HepG2 (cell line): ENCODE measurements at regions not wholly inside any gene's neighbourhood (a gene's known extent, or its start where the extent isn't known, plus 50 kb on each side); places are given as distances from the start of the nearest gene placed in this dataset.

Experiments
- ARID3A ChIP-seq: IDR thresholded peaks from 2 replicates; pipeline ENCODE4 v1.6.1; 2012; ENCODE audit warnings: low read depth, low read length, improper control_type of control experiment
- CBX1 ChIP-seq: IDR thresholded peaks from one replicate; pipeline ENCODE4 v1.6.1; 2016; ENCODE audit warnings: antibody characterized with exemption, low read depth
- FOXO4 ChIP-seq: sonication (generic); formaldehyde crosslinking; conservative IDR thresholded peaks from 2 replicates; pipeline ENCODE4 v1.8.1; 2023; ENCODE audit warnings: missing genetic modification reagents
- IRF2 ChIP-seq: IDR thresholded peaks from 2 replicates; pipeline ENCODE4 v1.6.1; 2018; ENCODE audit warnings: missing genetic modification reagents, missing compliant biosample characterization
- KLF6 ChIP-seq: IDR thresholded peaks from 2 replicates; pipeline ENCODE4 v1.8.0; 2016; ENCODE audit warnings: missing biosample characterization, missing genetic modification reagents
- MXD1 ChIP-seq: sonication (generic); formaldehyde crosslinking; IDR thresholded peaks from 2 replicates; pipeline ENCODE4 v1.4.0; 2020; ENCODE audit warnings: mild to moderate bottlenecking, missing genetic modification reagents
- MZF1 ChIP-seq: sonication (generic); formaldehyde crosslinking; IDR thresholded peaks from 2 replicates; pipeline ENCODE4 v1.8.1; 2023; ENCODE audit warnings: mild to moderate bottlenecking, missing genetic modification reagents, borderline replicate concordance
- SIN3B ChIP-seq: fragments of 150-350 bp; IDR thresholded peaks from 2 replicates; pipeline ENCODE4 v1.6.1; 2014; ENCODE audit warnings: low read length
- TBL1XR1 ChIP-seq: fragments of 150-350 bp; IDR thresholded peaks from 2 replicates; pipeline ENCODE4 v1.6.1; 2014; ENCODE audit warnings: borderline replicate concordance, low read length; ENCODE audit not compliant: partially characterized antibody
- TERF1 ChIP-seq: sonication (generic); formaldehyde crosslinking; IDR thresholded peaks from 2 replicates; pipeline ENCODE4 v1.8.0; 2022; ENCODE audit warnings: mild to moderate bottlenecking, missing genetic modification reagents, moderate library complexity
- THAP9 ChIP-seq: sonication (generic); formaldehyde crosslinking; IDR thresholded peaks from 2 replicates; pipeline ENCODE4; 2020; ENCODE audit warnings: missing genetic modification reagents, mild to moderate bottlenecking, borderline replicate concordance
- ZBTB20 ChIP-seq: sonication (generic); formaldehyde crosslinking; IDR thresholded peaks from 2 replicates; pipeline ENCODE4 v1.8.1; 2023; ENCODE audit warnings: missing genetic modification reagents, low read depth, mild to moderate bottlenecking, borderline replicate concordance
- ZBTB25 ChIP-seq: IDR thresholded peaks from 2 replicates; pipeline ENCODE4 v1.6.1; 2018; ENCODE audit warnings: missing genetic modification reagents
- ZNF274 ChIP-seq: sonication (generic); formaldehyde crosslinking; IDR thresholded peaks from 2 replicates; pipeline ENCODE4 v1.5.1; 2020; ENCODE audit warnings: mild to moderate bottlenecking, missing genetic modification reagents
- ZNF446 ChIP-seq: sonication (generic); formaldehyde crosslinking; IDR thresholded peaks from 2 replicates; pipeline ENCODE4 v1.5.0; 2020; ENCODE audit warnings: mild to moderate bottlenecking, missing genetic modification reagents
- ZNF543 ChIP-seq: sonication (generic); formaldehyde crosslinking; IDR thresholded peaks from 2 replicates; pipeline ENCODE4 v1.4.0; 2020; ENCODE audit warnings: mild to moderate bottlenecking, missing genetic modification reagents
- ZNF564 ChIP-seq: sonication (generic); formaldehyde crosslinking; IDR thresholded peaks from 2 replicates; pipeline ENCODE4 v1.8.1; 2023; ENCODE audit warnings: mild to moderate bottlenecking, missing genetic modification reagents
- ZNF652 ChIP-seq: IDR thresholded peaks from 2 replicates; pipeline ENCODE4 v1.6.1; 2016; ENCODE audit warnings: low read depth, borderline replicate concordance
- ZNF660 ChIP-seq: sonication (generic); formaldehyde crosslinking; IDR thresholded peaks from 2 replicates; pipeline ENCODE4 v1.5.1; 2020; ENCODE audit warnings: mild to moderate bottlenecking, low read depth, missing genetic modification reagents, borderline replicate concordance

GRCh38 chr10:33507662-33508425, 173.4 kb upstream of the NRP1 start (continued):
- no peak for TF ChIP-seq MXD1 (CRISPR knock-in tag)
- peak; percentile 86; the same call in 1 of the 2 replicates for TF ChIP-seq ZBTB20 (CRISPR knock-in tag)
- TF ChIP-seq TBL1XR1: peak; percentile 81
- no peak for TF ChIP-seq ZNF660 (CRISPR knock-in tag)
- TF ChIP-seq KLF6 (CRISPR knock-in tag): 0 out of 2 replicates have a peak, but pooled peaks have one; percentile 32
- TF ChIP-seq FOXO4 (CRISPR knock-in tag): no peak
- no peak for TF ChIP-seq THAP9 (CRISPR knock-in tag)
- TF ChIP-seq ZNF564: no peak
- TF ChIP-seq IRF2 (CRISPR knock-in tag): no peak; the same call in 1 of the 2 replicates
- TF ChIP-seq ZNF446: no peak
- TF ChIP-seq ARID3A: peak; percentile 90
- no peak for TF ChIP-seq SIN3B
- TF ChIP-seq MZF1 (CRISPR knock-in tag): no peak
- TF ChIP-seq CBX1: no peak
- TF ChIP-seq ZNF652 (CRISPR knock-in tag): no peak
- TF ChIP-seq ZBTB25 (CRISPR knock-in tag): peak; percentile 94
- TF ChIP-seq TERF1 (CRISPR knock-in tag): no peak
- TF ChIP-seq ZNF274: 0 out of 2 replicates have a peak, but pooled peaks have one; percentile 22
- TF ChIP-seq ZNF543: no peak
